ENCODE measurements at regions not wholly inside any gene's neighbourhood (a gene's known extent, or its start where the extent isn't known, plus 50 kb on each side); places are given as distances from the start of the nearest gene placed in this dataset.
A peak's percentile ranks its signal among the peaks of the same experiment; 100 is the strongest.

- Mint-ChIP-seq H3K36me3 (no peaks in the 10 kb centered on the region), H3K4me3 (no peak overlapping the region), H3K27me3 (peaks cover 20% of the 10 kb centered on the region), H3K9me3 (no peaks in the 10 kb centered on the region), H3K4me1 (no peaks in the 10 kb centered on the region), H3K27ac (peak overlapping the region in 1 of 3 donors; percentile 3)
- H3K27me3 ChIP-seq (ENCODE audit: control insufficient read depth, insufficient read depth, low read length): peaks cover 10% of the 10 kb centered on the region
- no peaks in the 10 kb centered on the region for H3K9me3 ChIP-seq (ENCODE audit: control insufficient read depth in 2 of 2, low read length in 2 of 2)
- no peak overlapping the region for H3K4me3 ChIP-seq (ENCODE audit: low read depth, low read length)
- ATAC-seq (ENCODE audit: low read depth in 2 of 2) (no peak), DNase-seq (no peak)
- no peaks in the 10 kb centered on the region for H3K4me1 ChIP-seq (ENCODE audit: control insufficient read depth, insufficient read depth, low read length, poor library complexity, severe bottlenecking)
- no peaks in the 10 kb centered on the region for H3K36me3 ChIP-seq (ENCODE audit: control insufficient read depth, insufficient read depth, low read length)
- no peak overlapping the region for H3K27ac ChIP-seq (ENCODE audit: insufficient read depth, low read length, poor library complexity, severe bottlenecking)
Measured at GRCh38 chr16:50856991-50857390, 115.1 kb downstream of the CYLD start.

- ATAC-seq (ENCODE audit: low read depth in 2 of 2) (no peak), DNase-seq (no peak)
- Mint-ChIP-seq H3K9me3 (no peaks in the 10 kb centered on the region), H3K27me3 (peaks cover 37% of the 10 kb centered on the region), H3K4me3 (no peak overlapping the region), H3K27ac (no peak overlapping the region), H3K4me1 (no peaks in the 10 kb centered on the region), H3K36me3 (no peaks in the 10 kb centered on the region)
- peaks cover 15% of the 10 kb centered on the region for H3K27me3 ChIP-seq (ENCODE audit: control insufficient read depth, insufficient read depth, low read length)
- no peaks in the 10 kb centered on the region for H3K4me1 ChIP-seq (ENCODE audit: control insufficient read depth, insufficient read depth, low read length, poor library complexity, severe bottlenecking)
- H3K4me3 ChIP-seq (ENCODE audit: low read depth, low read length): no peak overlapping the region
- H3K27ac ChIP-seq (ENCODE audit: insufficient read depth, low read length, poor library complexity, severe bottlenecking): no peak overlapping the region
- no peaks in the 10 kb centered on the region for H3K9me3 ChIP-seq (ENCODE audit: control insufficient read depth in 2 of 2, low read length in 2 of 2)
- no peaks in the 10 kb centered on the region for H3K36me3 ChIP-seq (ENCODE audit: control insufficient read depth, insufficient read depth, low read length)
Measured at GRCh38 chr16:50853329-50853728, 111.4 kb downstream of the CYLD start.

All from CD4-positive, CD25-positive, alpha-beta regulatory T cell (primary cell).